ENCODE measurements at regions not wholly inside any gene's neighbourhood (a gene's known extent, or its start where the extent isn't known, plus 50 kb on each side); places are given as distances from the start of the nearest gene placed in this dataset.
"Not testable (repeated sequence)": the region's sequence is repeated elsewhere in the genome, so short reads cannot be mapped to it uniquely, and the experiment has no call there.

- not testable (repeated sequence) for H3K4me3 ChIP-seq (ENCODE audit: control insufficient read depth, low read depth, low read length); DNase-seq (ENCODE audit: low read depth)
These were observed 90.9 kb upstream of the PABPC3 start for GRCh38 chr13:25005050-25005497.

GRCh38 chr13:25007389-25007788 lies 88.5 kb upstream of the PABPC3 start:
- not testable (repeated sequence) for DNase-seq (ENCODE audit: low read depth); H3K4me3 ChIP-seq (ENCODE audit: control insufficient read depth, low read depth, low read length)

More at GRCh38 chr13:25005050-25005497, 90.9 kb upstream of the PABPC3 start:
- peak; percentile 39 for TF ChIP-seq CTCF (IDR thresholded peaks at IDR 0.05; ENCODE audit: control insufficient read depth, insufficient read depth, low read depth, low read length, missing control alignments)

- not testable (repeated sequence) for DNase-seq (ENCODE audit: low read depth); H3K4me3 ChIP-seq (ENCODE audit: control insufficient read depth, low read depth, low read length)
These were observed 81.5 kb upstream of the PABPC3 start for GRCh38 chr13:25014398-25014973.

GRCh38 chr13:25017176-25017575 lies 78.8 kb upstream of the PABPC3 start:
- not testable (repeated sequence) for DNase-seq (ENCODE audit: low read depth); H3K4me3 ChIP-seq (ENCODE audit: control insufficient read depth, low read depth, low read length)

- H3K4me3 ChIP-seq (ENCODE audit: control insufficient read depth, low read depth, low read length); DNase-seq (ENCODE audit: low read depth): not testable (repeated sequence)
These were observed 77.9 kb upstream of the PABPC3 start for GRCh38 chr13:25017808-25018728.

- H3K4me3 ChIP-seq (ENCODE audit: control insufficient read depth, low read depth, low read length): no peak overlapping the region
- TF ChIP-seq CTCF (IDR thresholded peaks at IDR 0.05; ENCODE audit: control insufficient read depth, insufficient read depth, low read depth, low read length, missing control alignments): no peak
- no peak for DNase-seq (ENCODE audit: low read depth)
These were observed 77.2 kb upstream of the PABPC3 start for GRCh38 chr13:25018729-25019115.

- not testable (repeated sequence) for H3K4me3 ChIP-seq (ENCODE audit: control insufficient read depth, low read depth, low read length); DNase-seq (ENCODE audit: low read depth)
These were observed 76.2 kb upstream of the PABPC3 start for GRCh38 chr13:25019741-25020140.

GRCh38 chr13:25024175-25024574 lies 71.8 kb upstream of the PABPC3 start:
- TF ChIP-seq CTCF (IDR thresholded peaks at IDR 0.05; ENCODE audit: control insufficient read depth, insufficient read depth, low read depth, low read length, missing control alignments): no peak
- no peak overlapping the region for H3K4me3 ChIP-seq (ENCODE audit: control insufficient read depth, low read depth, low read length)

GRCh38 chr13:25032160-25032559 lies 63.8 kb upstream of the PABPC3 start:
- no peak for DNase-seq (ENCODE audit: low read depth)
- no peak overlapping the region for H3K4me3 ChIP-seq (ENCODE audit: control insufficient read depth, low read depth, low read length)
- TF ChIP-seq CTCF (IDR thresholded peaks at IDR 0.05; ENCODE audit: control insufficient read depth, insufficient read depth, low read depth, low read length, missing control alignments): no peak

More at GRCh38 chr13:25024175-25024574, 71.8 kb upstream of the PABPC3 start:
- DNase-seq (ENCODE audit: low read depth): no peak
